ENCODE measurements at regions not wholly inside any gene's neighbourhood (a gene's known extent, or its start where the extent isn't known, plus 50 kb on each side); places are given as distances from the start of the nearest gene placed in this dataset.

GRCh38 chr18:43919551-43919950 is 642.3 kb upstream of the SYT4 start:
- ATAC-seq (no peak), DNase-seq (no peak)
- Mint-ChIP-seq H3K4me1 (no peaks in the 10 kb centered on the region), H3K27ac (no peak overlapping the region), H3K9me3 (peaks cover 0 to 6% (median 0%) of the 10 kb centered on the region in 9 donors), H3K4me3 (no peak overlapping the region), H3K36me3 (no peaks in the 10 kb centered on the region), H3K27me3 (no peaks in the 10 kb centered on the region)
- POLR2A ChIA-PET = no interaction called here

GRCh38 chr18:43931439-43931838 is 654.1 kb upstream of the SYT4 start:
- no peaks in the 10 kb centered on the region for H3K27me3 Mint-ChIP-seq
- H3K4me3 Mint-ChIP-seq = no peak overlapping the region
- DNase-seq = no peak
- H3K36me3 Mint-ChIP-seq = no peaks in the 10 kb centered on the region
- H3K4me1 Mint-ChIP-seq = no peaks in the 10 kb centered on the region
- POLR2A ChIA-PET = no interaction called here
- no peak overlapping the region for H3K27ac Mint-ChIP-seq
- peaks cover 0 to 16% (median 3%) of the 10 kb centered on the region in 9 donors for H3K9me3 Mint-ChIP-seq
- ATAC-seq = no peak

- no peak for DNase-seq
- POLR2A ChIA-PET = no interaction called here
- no peak overlapping the region for H3K27ac Mint-ChIP-seq
- H3K9me3 Mint-ChIP-seq = peaks cover 0 to 16% (median 3%) of the 10 kb centered on the region in 9 donors
- H3K27me3 Mint-ChIP-seq = no peaks in the 10 kb centered on the region
- no peaks in the 10 kb centered on the region for H3K36me3 Mint-ChIP-seq
- no peaks in the 10 kb centered on the region for H3K4me1 Mint-ChIP-seq
- H3K4me3 Mint-ChIP-seq = no peak overlapping the region
- ATAC-seq = no peak
Observed at GRCh38 chr18:43932140-43932539, 654.9 kb upstream of the SYT4 start.

- Mint-ChIP-seq H3K27me3 (no peaks in the 10 kb centered on the region), H3K9me3 (peaks cover 0 to 16% (median 3%) of the 10 kb centered on the region in 9 donors), H3K36me3 (no peaks in the 10 kb centered on the region), H3K4me1 (no peaks in the 10 kb centered on the region), H3K27ac (no peak overlapping the region), H3K4me3 (no peak overlapping the region)
- no peak for ATAC-seq
- DNase-seq = no peak
- POLR2A ChIA-PET = no interaction called here
Observed at GRCh38 chr18:43933177-43933576, 655.9 kb upstream of the SYT4 start.

- H3K27me3 Mint-ChIP-seq = no peaks in the 10 kb centered on the region
- no peak for DNase-seq
- H3K36me3 Mint-ChIP-seq = no peaks in the 10 kb centered on the region
- no peak for ATAC-seq
- no peaks in the 10 kb centered on the region for H3K4me1 Mint-ChIP-seq
- no peak overlapping the region for H3K27ac Mint-ChIP-seq
- H3K4me3 Mint-ChIP-seq = no peak overlapping the region
- H3K9me3 Mint-ChIP-seq = peaks cover 0 to 23% (median 2%) of the 10 kb centered on the region in 9 donors
- POLR2A ChIA-PET = no interaction called here
Observed at GRCh38 chr18:43934322-43934721, 657.0 kb upstream of the SYT4 start.

GRCh38 chr18:43934781-43935471 is 657.6 kb upstream of the SYT4 start:
- DNase-seq = no peak
- Mint-ChIP-seq H3K4me3 (no peak overlapping the region), H3K4me1 (no peaks in the 10 kb centered on the region), H3K36me3 (no peaks in the 10 kb centered on the region), H3K27me3 (no peaks in the 10 kb centered on the region), H3K9me3 (peaks cover 0 to 27% (median 3%) of the 10 kb centered on the region in 9 donors), H3K27ac (no peak overlapping the region)
- POLR2A ChIA-PET = no interaction called here
- no peak for ATAC-seq

- H3K4me1 Mint-ChIP-seq = no peaks in the 10 kb centered on the region
- no peaks in the 10 kb centered on the region for H3K27me3 Mint-ChIP-seq
- H3K4me3 Mint-ChIP-seq = no peak overlapping the region
- H3K36me3 Mint-ChIP-seq = no peaks in the 10 kb centered on the region
- ATAC-seq (no peak), DNase-seq (no peak)
- H3K27ac Mint-ChIP-seq = no peak overlapping the region
- POLR2A ChIA-PET = no interaction called here
- peaks cover 0 to 16% (median 3%) of the 10 kb centered on the region in 9 donors for H3K9me3 Mint-ChIP-seq
Observed at GRCh38 chr18:43936176-43936575, 658.9 kb upstream of the SYT4 start.

- Mint-ChIP-seq H3K27me3 (no peaks in the 10 kb centered on the region), H3K27ac (no peak overlapping the region), H3K4me3 (no peak overlapping the region), H3K9me3 (peaks cover 0 to 6% (median 0%) of the 10 kb centered on the region in 9 donors), H3K36me3 (no peaks in the 10 kb centered on the region), H3K4me1 (peaks cover 0 to 1% (median 0%) of the 10 kb centered on the region in 4 donors)
- DNase-seq (no peak), ATAC-seq (no peak)
- POLR2A ChIA-PET = no interaction called here
Observed at GRCh38 chr18:43949291-43949690, 672.0 kb upstream of the SYT4 start.

GRCh38 chr18:43950062-43950461 is 672.8 kb upstream of the SYT4 start:
- no peaks in the 10 kb centered on the region for H3K27me3 Mint-ChIP-seq
- no peak for ATAC-seq
- POLR2A ChIA-PET = no interaction called here

GRCh38 chr18:43952398-43952797 is 675.1 kb upstream of the SYT4 start:
- DNase-seq (no peak), ATAC-seq (no peak)
- Mint-ChIP-seq H3K27ac (no peak overlapping the region), H3K36me3 (no peaks in the 10 kb centered on the region), H3K9me3 (peaks cover 0 to 6% (median 0%) of the 10 kb centered on the region in 9 donors), H3K4me3 (no peak overlapping the region), H3K27me3 (no peaks in the 10 kb centered on the region), H3K4me1 (no peaks in the 10 kb centered on the region)
- POLR2A ChIA-PET = no interaction called here

More at GRCh38 chr18:43950062-43950461, 672.8 kb upstream of the SYT4 start:
- no peak for DNase-seq
- Mint-ChIP-seq H3K9me3 (peaks cover 0 to 6% (median 0%) of the 10 kb centered on the region in 9 donors), H3K4me3 (no peak overlapping the region), H3K36me3 (no peaks in the 10 kb centered on the region), H3K27ac (no peak overlapping the region), H3K4me1 (peaks cover 0 to 1% (median 0%) of the 10 kb centered on the region in 4 donors)

- H3K9me3 Mint-ChIP-seq = peaks cover 0 to 8% (median 2%) of the 10 kb centered on the region in 9 donors
Observed at GRCh38 chr18:43961722-43962121, 684.4 kb upstream of the SYT4 start.

GRCh38 chr18:43964666-43965065 is 687.4 kb upstream of the SYT4 start:
- H3K27me3 Mint-ChIP-seq = peaks cover 0 to 1% (median 0%) of the 10 kb centered on the region in 5 donors
- POLR2A ChIA-PET = no interaction called here
- no peak overlapping the region for H3K4me3 Mint-ChIP-seq
- no peak for DNase-seq
- H3K36me3 Mint-ChIP-seq = no peaks in the 10 kb centered on the region
- no peak for ATAC-seq
- H3K9me3 Mint-ChIP-seq = peaks cover 0 to 8% (median 3%) of the 10 kb centered on the region in 9 donors
- H3K27ac Mint-ChIP-seq = no peak overlapping the region
- no peaks in the 10 kb centered on the region for H3K4me1 Mint-ChIP-seq

More at GRCh38 chr18:43961722-43962121, 684.4 kb upstream of the SYT4 start:
- no peak for ATAC-seq
- Mint-ChIP-seq H3K4me1 (no peaks in the 10 kb centered on the region), H3K36me3 (no peaks in the 10 kb centered on the region), H3K27me3 (peaks cover 0 to 1% (median 0%) of the 10 kb centered on the region in 5 donors), H3K27ac (no peak overlapping the region), H3K4me3 (no peak overlapping the region)
- POLR2A ChIA-PET = no interaction called here
- DNase-seq = no peak

GRCh38 chr18:43965691-43966090 is 688.4 kb upstream of the SYT4 start:
- Mint-ChIP-seq H3K4me1 (no peaks in the 10 kb centered on the region), H3K36me3 (no peaks in the 10 kb centered on the region), H3K9me3 (peaks cover 0 to 8% (median 2%) of the 10 kb centered on the region in 9 donors), H3K27ac (no peak overlapping the region), H3K27me3 (peaks cover 0 to 1% (median 0%) of the 10 kb centered on the region in 5 donors), H3K4me3 (no peak overlapping the region)
- no peak for ATAC-seq
- DNase-seq = no peak
- POLR2A ChIA-PET = no interaction called here

- no peaks in the 10 kb centered on the region for H3K4me1 Mint-ChIP-seq
- no peak overlapping the region for H3K27ac Mint-ChIP-seq
- POLR2A ChIA-PET = no interaction called here
- ATAC-seq (no peak), DNase-seq (no peak)
- peaks cover 0 to 8% (median 2%) of the 10 kb centered on the region in 9 donors for H3K9me3 Mint-ChIP-seq
- H3K4me3 Mint-ChIP-seq = no peak overlapping the region
- H3K36me3 Mint-ChIP-seq = no peaks in the 10 kb centered on the region
- peaks cover 0 to 1% (median 0%) of the 10 kb centered on the region in 5 donors for H3K27me3 Mint-ChIP-seq
Observed at GRCh38 chr18:43970656-43971055, 693.4 kb upstream of the SYT4 start.
